ENCODE measurements at regions not wholly inside any gene's neighbourhood (a gene's known extent, or its start where the extent isn't known, plus 50 kb on each side); places are given as distances from the start of the nearest gene placed in this dataset.

DNA sequence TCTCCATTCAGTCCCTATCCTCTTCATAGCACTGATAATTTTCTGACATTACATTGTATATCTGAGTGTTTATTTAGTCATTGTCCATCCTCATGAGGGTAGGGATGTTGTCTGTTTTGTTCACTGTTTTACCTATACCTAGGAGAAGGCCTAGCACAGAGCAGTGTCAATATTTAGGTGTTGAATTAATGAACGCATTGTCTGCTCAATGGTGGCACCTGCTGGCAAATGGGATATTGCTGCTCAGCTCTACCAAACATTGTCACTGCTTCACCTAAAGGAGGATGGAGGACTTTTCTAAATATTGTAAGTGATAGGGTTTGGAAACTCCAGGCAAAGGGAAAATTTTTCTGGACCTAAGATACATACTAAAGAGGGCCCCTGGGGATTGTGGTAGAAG is 243.9 kb downstream of the RRAGC start:
- no peak overlapping the region for H3K27ac ChIP-seq
- H3K4me3 ChIP-seq = no peak overlapping the region
- no peaks in the 10 kb centered on the region for H3K36me3 ChIP-seq
- DNase-seq (ENCODE audit: low spot score in 2 of 2) = no peak
- intact Hi-C loops (cut with DNase I; ENCODE audit: low total_unique reads) = no loop called here
- H3K9me3 ChIP-seq = no peaks in the 10 kb centered on the region
- H3K4me1 ChIP-seq = no peaks in the 10 kb centered on the region
- TF ChIP-seq, protein P1, sequence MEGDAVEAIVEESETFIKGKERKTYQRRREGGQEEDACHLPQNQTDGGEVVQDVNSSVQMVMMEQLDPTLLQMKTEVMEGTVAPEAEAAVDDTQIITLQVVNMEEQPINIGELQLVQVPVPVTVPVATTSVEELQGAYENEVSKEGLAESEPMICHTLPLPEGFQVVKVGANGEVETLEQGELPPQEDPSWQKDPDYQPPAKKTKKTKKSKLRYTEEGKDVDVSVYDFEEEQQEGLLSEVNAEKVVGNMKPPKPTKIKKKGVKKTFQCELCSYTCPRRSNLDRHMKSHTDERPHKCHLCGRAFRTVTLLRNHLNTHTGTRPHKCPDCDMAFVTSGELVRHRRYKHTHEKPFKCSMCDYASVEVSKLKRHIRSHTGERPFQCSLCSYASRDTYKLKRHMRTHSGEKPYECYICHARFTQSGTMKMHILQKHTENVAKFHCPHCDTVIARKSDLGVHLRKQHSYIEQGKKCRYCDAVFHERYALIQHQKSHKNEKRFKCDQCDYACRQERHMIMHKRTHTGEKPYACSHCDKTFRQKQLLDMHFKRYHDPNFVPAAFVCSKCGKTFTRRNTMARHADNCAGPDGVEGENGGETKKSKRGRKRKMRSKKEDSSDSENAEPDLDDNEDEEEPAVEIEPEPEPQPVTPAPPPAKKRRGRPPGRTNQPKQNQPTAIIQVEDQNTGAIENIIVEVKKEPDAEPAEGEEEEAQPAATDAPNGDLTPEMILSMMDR (IDR thresholded peaks at IDR 0.05) = no peak
- TF ChIP-seq POLR2AphosphoS5 (IDR thresholded peaks at IDR 0.05) (no peak), POLR2A (IDR thresholded peaks at IDR 0.05) (no peak)
- H3K27me3 ChIP-seq = peaks cover 0 to 3% of the 10 kb centered on the region in 2 donors

DNA sequence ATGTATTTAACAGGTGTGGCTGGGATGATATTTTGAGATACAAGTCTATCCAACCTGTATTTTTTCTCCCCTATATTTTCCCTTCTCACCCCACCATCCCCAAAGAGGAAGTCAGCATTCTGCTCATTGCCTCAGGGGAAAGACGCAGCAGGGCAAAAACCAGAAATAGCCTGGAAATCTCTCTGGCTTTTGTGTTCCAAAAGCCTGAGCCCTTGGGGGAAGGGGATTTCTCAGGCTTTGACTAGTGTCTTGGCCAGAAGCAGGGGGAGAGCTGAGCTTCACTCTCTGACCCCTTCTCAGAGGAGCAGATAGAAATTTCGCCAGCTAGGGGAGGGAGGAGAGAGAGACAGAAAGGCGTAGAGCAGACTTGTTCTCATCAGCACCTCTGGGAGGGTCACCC is 244.7 kb downstream of the RRAGC start:
- Histone ChIP-seq H3K27me3 (peaks cover 0 to 3% of the 10 kb centered on the region in 2 donors), H3K27ac (no peak overlapping the region), H3K4me3 (no peak overlapping the region), H3K4me1 (no peaks in the 10 kb centered on the region), H3K9me3 (no peaks in the 10 kb centered on the region), H3K36me3 (no peaks in the 10 kb centered on the region)
- TF ChIP-seq POLR2A (IDR thresholded peaks at IDR 0.05) (no peak), POLR2AphosphoS5 (IDR thresholded peaks at IDR 0.05) (no peak)
- TF ChIP-seq, protein P1 (IDR thresholded peaks at IDR 0.05) = no peak
- DNase-seq (ENCODE audit: low spot score in 2 of 2) = no peak
- intact Hi-C loops (cut with DNase I; ENCODE audit: low total_unique reads) = no loop called here

DNA sequence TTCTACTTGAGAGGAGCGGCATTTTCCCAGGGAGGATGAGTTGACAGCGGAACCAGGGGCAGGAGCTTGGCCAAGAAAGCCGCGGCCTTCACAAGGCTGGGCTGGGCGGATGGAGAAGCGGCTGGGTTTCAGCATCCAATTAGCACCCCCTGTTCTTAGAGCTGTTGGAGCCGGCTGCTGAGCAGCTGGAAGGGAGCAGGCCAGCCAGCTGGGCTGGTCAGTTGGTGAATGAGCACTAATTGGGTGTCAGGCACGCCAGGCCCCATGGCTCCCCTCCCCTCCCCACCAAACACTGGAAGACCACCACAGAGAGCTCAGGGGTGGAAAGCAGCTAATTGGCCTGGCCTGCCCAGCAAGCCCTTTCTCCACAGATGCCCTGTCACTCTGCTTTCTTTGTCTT is 245.6 kb downstream of the RRAGC start:
- DNase-seq (ENCODE audit: low spot score in 2 of 2) = no peak
- intact Hi-C loops (cut with DNase I; ENCODE audit: low total_unique reads) = no loop called here
- no peaks in the 10 kb centered on the region for H3K9me3 ChIP-seq
- H3K27ac ChIP-seq = no peak overlapping the region
- H3K4me1 ChIP-seq = no peaks in the 10 kb centered on the region
- TF ChIP-seq POLR2A (IDR thresholded peaks at IDR 0.05) (no peak), POLR2AphosphoS5 (IDR thresholded peaks at IDR 0.05) (no peak)
- TF ChIP-seq, protein P1 (IDR thresholded peaks at IDR 0.05) = no peak
- no peaks in the 10 kb centered on the region for H3K36me3 ChIP-seq
- H3K4me3 ChIP-seq = no peak overlapping the region
- H3K27me3 ChIP-seq = peaks cover 0 to 3% of the 10 kb centered on the region in 2 donors

DNA sequence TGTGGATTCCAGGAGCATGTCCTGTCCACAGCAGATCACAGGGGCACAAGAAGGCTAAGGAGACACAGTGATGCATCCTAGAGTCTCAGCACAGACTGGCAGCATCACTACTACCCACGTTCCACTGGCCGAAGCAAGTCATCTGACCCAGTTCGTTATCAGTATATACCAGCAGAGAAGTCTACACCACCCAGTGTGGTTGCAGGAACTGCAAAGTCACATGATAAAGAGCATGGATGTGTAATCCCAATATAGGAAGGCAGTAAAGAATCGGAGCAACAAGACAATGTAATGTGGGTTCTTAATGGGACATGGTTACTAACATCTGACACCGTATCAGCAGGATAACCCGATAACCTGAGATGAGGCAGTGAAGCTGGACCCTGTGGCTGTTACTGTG is 246.6 kb downstream of the RRAGC start:
- H3K27me3 ChIP-seq = peaks cover 0 to 3% of the 10 kb centered on the region in 2 donors
- TF ChIP-seq POLR2A (IDR thresholded peaks at IDR 0.05) = no peak
- TF ChIP-seq, protein P1 (IDR thresholded peaks at IDR 0.05) = no peak
- no peak overlapping the region for H3K27ac ChIP-seq
- H3K9me3 ChIP-seq = no peaks in the 10 kb centered on the region
- no peak overlapping the region for H3K4me3 ChIP-seq
- H3K4me1 ChIP-seq = no peaks in the 10 kb centered on the region
- intact Hi-C loops (cut with DNase I; ENCODE audit: low total_unique reads) = no loop called here
- DNase-seq (ENCODE audit: low spot score in 2 of 2) = no peak
- H3K36me3 ChIP-seq = no peaks in the 10 kb centered on the region

DNA sequence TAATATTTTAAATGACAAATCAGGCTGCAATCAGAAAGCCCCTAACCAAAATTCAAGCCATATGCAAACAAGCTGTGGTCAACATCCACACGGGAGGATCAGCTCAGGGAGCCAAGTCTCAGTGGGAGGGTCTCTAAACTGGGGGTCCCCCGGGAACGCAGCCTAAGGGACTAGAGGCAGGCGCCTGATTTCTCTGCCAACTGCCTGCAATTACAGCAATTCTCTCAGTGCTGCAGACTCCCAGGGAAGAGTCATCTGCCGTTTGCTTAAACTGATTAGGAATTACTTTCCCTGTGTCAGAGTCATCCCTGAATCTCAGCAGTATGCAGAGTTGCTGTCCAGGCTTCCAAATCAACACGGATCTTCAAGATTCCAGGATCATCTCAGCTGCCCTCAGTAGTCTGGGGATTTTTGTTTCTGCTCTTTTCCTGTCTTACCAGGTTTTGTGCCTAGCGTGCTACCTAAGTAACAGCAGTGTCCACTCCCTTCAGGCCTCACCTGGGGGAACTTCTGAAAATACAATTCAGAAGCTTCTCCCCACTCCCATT is 247.8 kb downstream of the RRAGC start:
- H3K4me1 ChIP-seq = no peaks in the 10 kb centered on the region
- no peak overlapping the region for H3K27ac ChIP-seq
- no peaks in the 10 kb centered on the region for H3K9me3 ChIP-seq
- TF ChIP-seq POLR2AphosphoS5 (IDR thresholded peaks at IDR 0.05) (no peak), POLR2A (IDR thresholded peaks at IDR 0.05) (no peak)
- TF ChIP-seq, protein P1 (IDR thresholded peaks at IDR 0.05) = no peak
- peaks cover 0 to 3% of the 10 kb centered on the region in 2 donors for H3K27me3 ChIP-seq
- H3K4me3 ChIP-seq = no peak overlapping the region
- intact Hi-C loops (cut with DNase I; ENCODE audit: low total_unique reads) = no loop called here
- H3K36me3 ChIP-seq = no peaks in the 10 kb centered on the region
- DNase-seq (ENCODE audit: low spot score in 2 of 2) = no peak

All from breast epithelium (tissue), 4 donors.